ENCODE measurements at regions not wholly inside any gene's neighbourhood (a gene's known extent, or its start where the extent isn't known, plus 50 kb on each side); places are given as distances from the start of the nearest gene placed in this dataset.

GRCh38 chr5:38113456-38113855 lies 144.9 kb upstream of the EGFLAM start:
- intact Hi-C loops (cut with micrococcal nuclease; ENCODE audit: unreplicated experiment) (no loop called here), in situ Hi-C loops (cut with HindIII; ENCODE audit: low pct_unique_long_range_greater_than_20kb, low sequenced_read_pairs) (no loop called here)
- TF ChIP-seq POLR2AphosphoS5 (IDR thresholded peaks at IDR 0.05; ENCODE audit: low read depth, low read length): no peak
- TF ChIP-seq, protein P1, sequence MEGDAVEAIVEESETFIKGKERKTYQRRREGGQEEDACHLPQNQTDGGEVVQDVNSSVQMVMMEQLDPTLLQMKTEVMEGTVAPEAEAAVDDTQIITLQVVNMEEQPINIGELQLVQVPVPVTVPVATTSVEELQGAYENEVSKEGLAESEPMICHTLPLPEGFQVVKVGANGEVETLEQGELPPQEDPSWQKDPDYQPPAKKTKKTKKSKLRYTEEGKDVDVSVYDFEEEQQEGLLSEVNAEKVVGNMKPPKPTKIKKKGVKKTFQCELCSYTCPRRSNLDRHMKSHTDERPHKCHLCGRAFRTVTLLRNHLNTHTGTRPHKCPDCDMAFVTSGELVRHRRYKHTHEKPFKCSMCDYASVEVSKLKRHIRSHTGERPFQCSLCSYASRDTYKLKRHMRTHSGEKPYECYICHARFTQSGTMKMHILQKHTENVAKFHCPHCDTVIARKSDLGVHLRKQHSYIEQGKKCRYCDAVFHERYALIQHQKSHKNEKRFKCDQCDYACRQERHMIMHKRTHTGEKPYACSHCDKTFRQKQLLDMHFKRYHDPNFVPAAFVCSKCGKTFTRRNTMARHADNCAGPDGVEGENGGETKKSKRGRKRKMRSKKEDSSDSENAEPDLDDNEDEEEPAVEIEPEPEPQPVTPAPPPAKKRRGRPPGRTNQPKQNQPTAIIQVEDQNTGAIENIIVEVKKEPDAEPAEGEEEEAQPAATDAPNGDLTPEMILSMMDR (IDR thresholded peaks at IDR 0.05): no peak
- no peak for TF ChIP-seq SIN3A (IDR thresholded peaks at IDR 0.05; ENCODE audit: borderline replicate concordance, insufficient read depth, low read depth, low read length)
- TF ChIP-seq REST (IDR thresholded peaks at IDR 0.05; ENCODE audit: insufficient read depth in 1 of 2, low read depth in 2 of 2, low read length in 1 of 2): no peak
- no peak for TF ChIP-seq TCF7L2 (IDR thresholded peaks at IDR 0.05; ENCODE audit: low read depth, low read length)
- Histone ChIP-seq H3K27ac (ENCODE audit: low read length) (no peak overlapping the region), H3K4me1 (ENCODE audit: control insufficient read depth, insufficient read depth, low read length) (no peaks in the 10 kb centered on the region), H3K36me3 (ENCODE audit: control insufficient read depth, insufficient read depth, low read length) (no peaks in the 10 kb centered on the region), H3K9me3 (ENCODE audit: control insufficient read depth, insufficient read depth, low read depth, low read length) (no peaks in the 10 kb centered on the region), H3K4me3 (ENCODE audit: low read depth in 2 of 2, low read length in 2 of 2) (no peak overlapping the region), H3K27me3 (ENCODE audit: control insufficient read depth, insufficient read depth, low read length) (no peaks in the 10 kb centered on the region; the same call in 1 of the 2 replicates)
- ChIA-PET CTCF (no interaction called here), POLR2A (no interaction called here)
- no TSS peak for BruUV-seq (replicated peaks)
- ATAC-seq (no peak), DNase-seq (ENCODE audit: low read depth, low spot score) (no peak)

DNA sequence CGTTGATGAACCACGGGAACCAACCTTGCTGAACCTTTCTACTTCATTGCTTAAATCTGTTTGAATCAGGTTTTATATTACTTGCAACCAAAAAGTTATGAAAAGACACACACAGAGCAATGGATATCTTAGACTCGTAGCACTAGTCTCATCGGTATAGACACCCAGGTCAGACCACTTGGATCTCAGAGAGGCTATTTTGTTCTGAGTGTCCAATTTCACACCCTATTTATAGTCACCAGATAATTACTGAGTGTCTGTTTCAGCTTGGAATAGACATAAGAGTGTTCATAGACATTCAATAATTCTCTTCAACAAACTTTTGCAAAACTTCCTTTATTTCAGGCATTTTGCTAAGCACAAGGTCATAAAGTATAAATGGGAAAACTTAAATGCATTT lies 145.4 kb upstream of the EGFLAM start:
- Histone ChIP-seq H3K27ac (ENCODE audit: low read length) (no peak overlapping the region), H3K4me3 (ENCODE audit: low read depth in 2 of 2, low read length in 2 of 2) (no peak overlapping the region), H3K27me3 (ENCODE audit: control insufficient read depth, insufficient read depth, low read length) (no peaks in the 10 kb centered on the region; the same call in 1 of the 2 replicates), H3K9me3 (ENCODE audit: control insufficient read depth, insufficient read depth, low read depth, low read length) (no peaks in the 10 kb centered on the region), H3K36me3 (ENCODE audit: control insufficient read depth, insufficient read depth, low read length) (no peaks in the 10 kb centered on the region), H3K4me1 (ENCODE audit: control insufficient read depth, insufficient read depth, low read length) (no peaks in the 10 kb centered on the region)
- ChIA-PET POLR2A (no interaction called here), CTCF (no interaction called here)
- no peak for DNase-seq (ENCODE audit: low read depth, low spot score)
- no TSS peak for BruUV-seq (replicated peaks)
- TF ChIP-seq POLR2AphosphoS5 (IDR thresholded peaks at IDR 0.05; ENCODE audit: low read depth, low read length): no peak
- TF ChIP-seq REST (IDR thresholded peaks at IDR 0.05; ENCODE audit: insufficient read depth in 1 of 2, low read depth in 2 of 2, low read length in 1 of 2): no peak
- TF ChIP-seq TCF7L2 (IDR thresholded peaks at IDR 0.05; ENCODE audit: low read depth, low read length): no peak
- TF ChIP-seq, protein P1 (IDR thresholded peaks at IDR 0.05): no peak
- no peak for TF ChIP-seq SIN3A (IDR thresholded peaks at IDR 0.05; ENCODE audit: borderline replicate concordance, insufficient read depth, low read depth, low read length)
- intact Hi-C loops (cut with micrococcal nuclease; ENCODE audit: unreplicated experiment) (no loop called here), in situ Hi-C loops (cut with HindIII; ENCODE audit: low pct_unique_long_range_greater_than_20kb, low sequenced_read_pairs) (no loop called here)
- ATAC-seq: no peak
